WTC11 (cell line): ENCODE measurements at regions not wholly inside any gene's neighbourhood (a gene's known extent, or its start where the extent isn't known, plus 50 kb on each side); places are given as distances from the start of the nearest gene placed in this dataset.

Experiments used
- ATAC-seq: fragments of 200-7000 bp; cut with Tn5 transposase; 2 replicates; pipeline ENCODE4 v1.10.0; 2021; ENCODE audit warnings: mild to moderate bottlenecking, moderate library complexity
- CTCF ChIA-PET: fragments of 300-600 bp; sonication (Branson Sonifier 250); formaldehyde crosslinking; loops from one replicate; lab custom pipeline; 2021; ENCODE audit warnings: antibody characterized with exemption; lab: Charles Lee
- POLR2A ChIA-PET: fragments of 350-600 bp; sonication (Branson Sonifier 250); formaldehyde crosslinking; loops from one replicate; lab custom pipeline; 2021; ENCODE audit warnings: antibody characterized with exemption; lab: Charles Lee
- DNase-seq: peaks from one replicate; pipeline ENCODE4 v3.0.0; 2021; ENCODE audit warnings: low spot score
- H3K27ac Mint-ChIP-seq: 2 replicates; pipeline ENCODE4 v1.8.0; 2021; ENCODE audit warnings: mixed read lengths
- H3K27me3 Mint-ChIP-seq: 2 replicates; pipeline ENCODE4 v1.8.0; 2021; ENCODE audit warnings: low read depth, mild to moderate bottlenecking, moderate library complexity, mixed read lengths
- H3K36me3 Mint-ChIP-seq: 2 replicates; pipeline ENCODE4 v1.8.0; 2021; ENCODE audit warnings: mixed read lengths
- H3K4me1 Mint-ChIP-seq: 2 replicates; pipeline ENCODE4 v1.8.0; 2022; ENCODE audit warnings: mixed read lengths
- H3K4me3 Mint-ChIP-seq: 2 replicates; pipeline ENCODE4 v1.8.0; 2021; ENCODE audit warnings: mild to moderate bottlenecking, moderate library complexity, mixed read lengths
- H3K9me3 Mint-ChIP-seq: 2 replicates; pipeline ENCODE4 v1.8.0; 2021; ENCODE audit warnings: mixed read lengths
- ARID4B ChIP-seq: sonication (generic); formaldehyde crosslinking; IDR thresholded peaks from 2 replicates; pipeline ENCODE4 v1.8.0; 2023; ENCODE audit warnings: missing genetic modification reagents, mild to moderate bottlenecking, borderline replicate concordance
- ATF3 ChIP-seq: sonication (generic); formaldehyde crosslinking; conservative IDR thresholded peaks from 2 replicates; pipeline ENCODE4 v1.8.1; 2022; ENCODE audit warnings: mild to moderate bottlenecking, missing genetic modification reagents
- CBFB ChIP-seq: sonication (generic); formaldehyde crosslinking; IDR thresholded peaks from 2 replicates; pipeline ENCODE4 v1.8.1; 2022; ENCODE audit warnings: mild to moderate bottlenecking, low read depth, missing genetic modification reagents
- CTCF ChIP-seq: fragments of 200-600 bp; IDR thresholded peaks from 2 replicates; pipeline ENCODE4 v1.8.0; 2022; ENCODE audit warnings: antibody characterized with exemption
- ELF4 ChIP-seq: sonication (generic); formaldehyde crosslinking; IDR thresholded peaks from 2 replicates; pipeline ENCODE4 v1.8.1; 2022; ENCODE audit warnings: low read depth, mild to moderate bottlenecking, moderate library complexity, missing genetic modification reagents
- FOXJ3 ChIP-seq: sonication (generic); formaldehyde crosslinking; IDR thresholded peaks from 2 replicates; pipeline ENCODE4 v1.9.0; 2021; ENCODE audit warnings: missing genetic modification reagents, mild to moderate bottlenecking, borderline replicate concordance
- FOXK1 ChIP-seq: sonication (generic); formaldehyde crosslinking; IDR thresholded peaks from 2 replicates; pipeline ENCODE4 v1.8.0; 2022; ENCODE audit warnings: mild to moderate bottlenecking, moderate library complexity, missing genetic modification reagents
- IRF2 ChIP-seq: sonication (generic); formaldehyde crosslinking; IDR thresholded peaks from 2 replicates; pipeline ENCODE4 v1.8.0; 2022; ENCODE audit warnings: low read depth, missing genetic modification reagents, borderline replicate concordance
- JAZF1 ChIP-seq: fragments of 250-450 bp; sonication (Bioruptor Pico); IDR thresholded peaks from 2 replicates; pipeline ENCODE4 v1.9.0; 2021; ENCODE audit warnings: moderate library complexity, mild to moderate bottlenecking, inconsistent platforms
- NR2C2 ChIP-seq: sonication (generic); formaldehyde crosslinking; IDR thresholded peaks from 2 replicates; pipeline ENCODE4 v1.8.0; 2022; ENCODE audit warnings: mild to moderate bottlenecking, missing genetic modification reagents
- OVOL2 ChIP-seq: fragments of 250-450 bp; sonication (Bioruptor Pico); IDR thresholded peaks from 2 replicates; pipeline ENCODE4 v1.9.0; 2021; ENCODE audit warnings: mild to moderate bottlenecking, borderline replicate concordance
- PRRX2 ChIP-seq: fragments of 250-450 bp; sonication (Bioruptor Pico); IDR thresholded peaks from 2 replicates; pipeline ENCODE4 v1.8.0; 2021; ENCODE audit warnings: mild to moderate bottlenecking
- TEAD1 ChIP-seq: sonication (generic); formaldehyde crosslinking; IDR thresholded peaks from 2 replicates; pipeline ENCODE4 v1.8.0; 2022; ENCODE audit warnings: mild to moderate bottlenecking, missing genetic modification reagents
- ZNF138 ChIP-seq: sonication (generic); formaldehyde crosslinking; conservative IDR thresholded peaks from 2 replicates; pipeline ENCODE4 v1.8.1; 2022; ENCODE audit warnings: mild to moderate bottlenecking, moderate library complexity, missing genetic modification reagents
- ZNF219 ChIP-seq: sonication (generic); formaldehyde crosslinking; IDR thresholded peaks from 2 replicates; pipeline ENCODE4 v1.8.0; 2023; ENCODE audit warnings: missing genetic modification reagents, mild to moderate bottlenecking, borderline replicate concordance
- ZNF232 ChIP-seq: sonication (generic); formaldehyde crosslinking; IDR thresholded peaks from 2 replicates; pipeline ENCODE4 v1.8.0; 2022; ENCODE audit warnings: mild to moderate bottlenecking, missing genetic modification reagents
- ZNF263 ChIP-seq: sonication (generic); formaldehyde crosslinking; IDR thresholded peaks from 2 replicates; pipeline ENCODE4 v1.8.1; 2022; ENCODE audit warnings: low read depth, mild to moderate bottlenecking, moderate library complexity, missing genetic modification reagents
- ZNF512 ChIP-seq: sonication (generic); formaldehyde crosslinking; IDR thresholded peaks from 2 replicates; pipeline ENCODE4 v1.8.1; 2022; ENCODE audit warnings: missing genetic modification reagents, borderline replicate concordance

- ATAC-seq: no peak
- CTCF ChIA-PET: no interaction called here
These were observed 185.1 kb downstream of the CLIC5 start for GRCh38 chr6:45830441-45831139.

More at GRCh38 chr6:45830441-45831139, 185.1 kb downstream of the CLIC5 start:
- Mint-ChIP-seq H3K27ac (no peak overlapping the region), H3K4me1 (no peaks in the 10 kb centered on the region), H3K9me3 (peaks cover 13% of the 10 kb centered on the region), H3K36me3 (peaks cover 2% of the 10 kb centered on the region; the same call in 1 of the 2 replicates), H3K4me3 (no peak overlapping the region), H3K27me3 (no peaks in the 10 kb centered on the region; the same call in 1 of the 2 replicates)
- TF ChIP-seq ELF4 (CRISPR knock-in tag) (no peak), ZNF263 (no peak), CTCF (no peak), NR2C2 (CRISPR knock-in tag) (no peak), ZNF138 (no peak), ATF3 (CRISPR knock-in tag) (no peak), FOXJ3 (no peak), OVOL2 (CRISPR knock-in tag) (no peak), TEAD1 (CRISPR knock-in tag) (no peak), CBFB (CRISPR knock-in tag) (no peak), ZNF219 (CRISPR knock-in tag) (no peak), PRRX2 (no peak), ZNF232 (CRISPR knock-in tag) (no peak), ZNF512 (no peak), ARID4B (no peak), JAZF1 (CRISPR knock-in tag) (no peak), IRF2 (CRISPR knock-in tag) (no peak), FOXK1 (CRISPR knock-in tag) (no peak)
- POLR2A ChIA-PET: no interaction called here
- DNase-seq: no peak
